SK-N-MC (cell line): ENCODE measurements at regions not wholly inside any gene's neighbourhood (a gene's known extent, or its start where the extent isn't known, plus 50 kb on each side); places are given as distances from the start of the nearest gene placed in this dataset.

ENCODE experiments used
- EZH2 ChIP-seq: fragments of 200-600 bp; sonication (generic); IDR thresholded peaks from one replicate; pipeline ENCODE4 v1.6.1; 2017; ENCODE audit warnings: antibody characterized with exemption
- FOXP2 ChIP-seq: optimal IDR thresholded peaks from 2 replicates; pipeline ENCODE3; 2011; ENCODE audit warnings: mild to moderate bottlenecking, moderate library complexity; ENCODE audit not compliant: insufficient read depth; ENCODE audit errors: extremely low read length, control extremely low read depth
- POLR2AphosphoS5 ChIP-seq: IDR thresholded peaks from 2 replicates; pipeline ENCODE4 v1.6.1; 2012; ENCODE audit warnings: mild to moderate bottlenecking, low read depth, low read length, borderline replicate concordance

DNA sequence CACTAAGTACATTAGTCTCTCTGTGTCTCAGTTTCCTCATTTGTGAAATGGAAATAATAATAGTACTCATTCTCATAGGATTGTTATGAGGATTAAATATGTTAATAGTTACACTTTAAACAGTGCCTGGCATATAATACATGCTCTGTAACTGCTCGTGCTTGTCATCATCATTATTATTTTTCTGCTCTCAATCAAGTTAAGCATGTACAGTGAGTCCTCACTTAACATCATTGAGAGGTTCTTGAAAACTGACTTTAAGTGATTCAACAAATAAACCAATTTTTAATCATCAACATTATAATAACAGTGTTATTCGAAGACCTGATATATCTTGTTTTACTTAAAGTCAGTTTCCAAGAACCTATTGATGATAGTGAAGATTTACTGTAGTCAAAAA, 322.3 kb downstream of the ZFHX3 start:
- TF ChIP-seq POLR2AphosphoS5: no peak
- TF ChIP-seq EZH2: no peak
- TF ChIP-seq FOXP2: no peak
